HUES64 (cell line): ENCODE measurements at regions not wholly inside any gene's neighbourhood (a gene's known extent, or its start where the extent isn't known, plus 50 kb on each side); places are given as distances from the start of the nearest gene placed in this dataset.

Experiments
- H3K27ac ChIP-seq: 2 replicates; pipeline ENCODE4 v1.7.0; 2013; ENCODE audit warnings: low read depth, low read length, inconsistent platforms
- H3K27me3 ChIP-seq: 2 replicates; pipeline ENCODE4 v1.6.1; 2013; ENCODE audit warnings: mild to moderate bottlenecking, low read length; ENCODE audit not compliant: insufficient read depth
- H3K36me3 ChIP-seq: 2 replicates; pipeline ENCODE4 v1.6.1; 2013; ENCODE audit warnings: mild to moderate bottlenecking, low read length; ENCODE audit not compliant: insufficient read depth
- H3K4me1 ChIP-seq: 2 replicates; pipeline ENCODE4 v1.6.1; 2013; ENCODE audit warnings: mild to moderate bottlenecking, low read length, moderate library complexity; ENCODE audit not compliant: insufficient read depth
- H3K4me3 ChIP-seq: 2 replicates; pipeline ENCODE4 v1.5.1; 2013; ENCODE audit warnings: mild to moderate bottlenecking, low read length, moderate library complexity
- H3K9ac ChIP-seq: 2 replicates; pipeline ENCODE4 v1.6.1; 2013; ENCODE audit warnings: mild to moderate bottlenecking, low read depth, low read length
- H3K9me3 ChIP-seq: 2 replicates; pipeline ENCODE4 v1.6.1; 2013; ENCODE audit warnings: low read depth, low read length; ENCODE audit not compliant: insufficient read depth
- WGBS: fragments of 150-250, 120-280 bp; methylation state at CpG from one replicate; pipeline ENCODE4 v1.1.7; 2013; ENCODE audit warnings: missing lambda C conversion rate; 5-methylcytosine and 5-hydroxymethylcytosine counted together

GRCh38 chr9:8088477-8088876 is 288.9 kb upstream of the DMAC1 start:
- H3K36me3 ChIP-seq: no peaks in the 10 kb centered on the region
- no peaks in the 10 kb centered on the region for H3K9me3 ChIP-seq
- H3K4me1 ChIP-seq: no peaks in the 10 kb centered on the region
- no peak overlapping the region for H3K27ac ChIP-seq
- H3K9ac ChIP-seq: no peak overlapping the region
- H3K4me3 ChIP-seq: no peak overlapping the region
- H3K27me3 ChIP-seq: no peaks in the 10 kb centered on the region

DNA sequence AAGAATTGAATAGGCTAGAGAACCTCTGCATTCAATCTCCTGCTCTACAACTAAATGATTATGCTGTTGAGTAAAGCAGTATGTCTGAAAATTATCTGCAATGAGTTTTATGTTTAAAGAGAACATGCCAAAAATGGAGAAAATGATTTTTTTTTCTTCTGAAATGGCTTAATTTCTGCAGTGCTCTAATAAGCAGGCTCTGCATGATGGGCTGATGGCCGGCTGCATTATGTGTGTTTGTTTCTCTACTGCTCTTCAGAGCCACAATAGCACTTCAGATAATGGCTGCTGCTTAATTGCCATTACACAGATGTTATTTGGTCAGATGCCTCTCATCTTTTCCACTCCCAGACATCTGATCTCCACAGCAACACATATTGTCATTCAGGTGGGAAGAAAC is 286.4 kb upstream of the DMAC1 start:
- no peaks in the 10 kb centered on the region for H3K4me1 ChIP-seq
- H3K4me3 ChIP-seq: no peak overlapping the region
- H3K27ac ChIP-seq: no peak overlapping the region
- WGBS: 95% methylated on average over 1 of the region's 1 CpG
- H3K9me3 ChIP-seq: no peaks in the 10 kb centered on the region
- no peaks in the 10 kb centered on the region for H3K27me3 ChIP-seq
- no peaks in the 10 kb centered on the region for H3K36me3 ChIP-seq
- no peak overlapping the region for H3K9ac ChIP-seq

GRCh38 chr9:8078641-8079140 is 279.1 kb upstream of the DMAC1 start:
- Histone ChIP-seq H3K36me3 (no peaks in the 10 kb centered on the region), H3K4me3 (no peak overlapping the region), H3K27ac (no peak overlapping the region), H3K4me1 (no peaks in the 10 kb centered on the region), H3K27me3 (no peaks in the 10 kb centered on the region), H3K9me3 (no peaks in the 10 kb centered on the region), H3K9ac (no peak overlapping the region)
- 88% methylated on average over 7 of the region's 7 CpGs for WGBS

- Histone ChIP-seq H3K9me3 (no peaks in the 10 kb centered on the region), H3K4me1 (no peaks in the 10 kb centered on the region), H3K9ac (no peak overlapping the region), H3K36me3 (no peaks in the 10 kb centered on the region), H3K27ac (no peak overlapping the region), H3K27me3 (no peaks in the 10 kb centered on the region), H3K4me3 (no peak overlapping the region)
- WGBS: 83% methylated on average over 6 of the region's 6 CpGs
Measured at GRCh38 chr9:8074713-8075286, 275.2 kb upstream of the DMAC1 start.

GRCh38 chr9:8071445-8071798 is 271.8 kb upstream of the DMAC1 start:
- H3K4me3 ChIP-seq: no peak overlapping the region
- no peak overlapping the region for H3K9ac ChIP-seq
- no peak overlapping the region for H3K27ac ChIP-seq
- H3K4me1 ChIP-seq: no peaks in the 10 kb centered on the region
- H3K36me3 ChIP-seq: no peaks in the 10 kb centered on the region
- WGBS: 87% methylated on average over 3 of the region's 4 CpGs
- H3K9me3 ChIP-seq: no peaks in the 10 kb centered on the region
- H3K27me3 ChIP-seq: no peaks in the 10 kb centered on the region

DNA sequence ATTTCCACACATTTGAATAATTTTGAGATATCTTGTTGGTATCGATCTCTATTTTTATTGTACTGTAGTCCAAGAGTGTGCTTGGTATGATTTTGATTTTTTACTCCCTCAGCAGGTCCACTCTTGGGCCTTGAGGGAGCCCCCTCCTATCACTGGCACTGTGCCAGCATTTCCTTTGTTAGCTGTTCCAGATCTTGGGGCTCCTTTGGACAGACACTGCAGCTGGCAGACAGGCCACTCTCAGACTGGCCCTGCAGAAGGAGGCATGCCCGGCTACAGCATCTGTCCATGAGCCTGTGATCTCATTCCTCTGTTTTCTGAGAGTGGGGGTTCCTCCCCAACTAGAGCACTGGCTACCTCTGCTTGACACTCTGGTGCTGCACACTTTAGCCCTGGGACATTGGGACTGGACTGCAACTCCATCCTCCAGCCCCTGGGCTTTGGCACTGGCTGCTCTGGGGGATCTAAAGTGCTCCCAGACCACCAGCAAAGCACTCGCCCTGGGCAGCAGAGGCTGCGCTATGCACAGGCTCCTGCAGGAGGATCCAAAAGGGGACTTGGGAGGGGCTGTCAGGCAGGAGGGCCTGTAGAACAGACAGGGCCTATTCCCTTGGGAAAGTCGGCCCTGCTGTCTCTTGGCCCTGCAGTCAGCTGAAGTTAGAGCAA is 271.3 kb upstream of the DMAC1 start:
- Histone ChIP-seq H3K4me1 (no peaks in the 10 kb centered on the region), H3K9ac (no peak overlapping the region), H3K27ac (no peak overlapping the region), H3K27me3 (no peaks in the 10 kb centered on the region), H3K9me3 (no peaks in the 10 kb centered on the region), H3K36me3 (no peaks in the 10 kb centered on the region), H3K4me3 (no peak overlapping the region)
- WGBS: 77% methylated on average over 5 of the region's 5 CpGs

GRCh38 chr9:8062459-8062858 is 262.9 kb upstream of the DMAC1 start:
- 93% methylated on average over 5 of the region's 5 CpGs for WGBS

GRCh38 chr9:8053501-8053900 is 253.9 kb upstream of the DMAC1 start:
- Histone ChIP-seq H3K9me3 (no peaks in the 10 kb centered on the region; the same call in 1 of the 2 replicates), H3K4me3 (no peak overlapping the region), H3K4me1 (no peaks in the 10 kb centered on the region), H3K27ac (no peak overlapping the region), H3K27me3 (no peaks in the 10 kb centered on the region), H3K36me3 (no peaks in the 10 kb centered on the region), H3K9ac (no peak overlapping the region)
- 88% methylated on average over 4 of the region's 4 CpGs for WGBS

More at GRCh38 chr9:8062459-8062858, 262.9 kb upstream of the DMAC1 start:
- no peak overlapping the region for H3K27ac ChIP-seq
- no peaks in the 10 kb centered on the region for H3K27me3 ChIP-seq
- no peaks in the 10 kb centered on the region for H3K4me1 ChIP-seq
- no peak overlapping the region for H3K4me3 ChIP-seq
- H3K9ac ChIP-seq: no peak overlapping the region
- no peaks in the 10 kb centered on the region for H3K9me3 ChIP-seq
- no peaks in the 10 kb centered on the region for H3K36me3 ChIP-seq

GRCh38 chr9:8052991-8053390 is 253.4 kb upstream of the DMAC1 start:
- H3K36me3 ChIP-seq: no peaks in the 10 kb centered on the region
- no peaks in the 10 kb centered on the region; the same call in 1 of the 2 replicates for H3K9me3 ChIP-seq
- no peak overlapping the region for H3K9ac ChIP-seq
- H3K4me3 ChIP-seq: no peak overlapping the region
- no peaks in the 10 kb centered on the region for H3K4me1 ChIP-seq
- WGBS: 94% methylated on average over 3 of the region's 3 CpGs
- H3K27me3 ChIP-seq: no peaks in the 10 kb centered on the region
- H3K27ac ChIP-seq: no peak overlapping the region

DNA sequence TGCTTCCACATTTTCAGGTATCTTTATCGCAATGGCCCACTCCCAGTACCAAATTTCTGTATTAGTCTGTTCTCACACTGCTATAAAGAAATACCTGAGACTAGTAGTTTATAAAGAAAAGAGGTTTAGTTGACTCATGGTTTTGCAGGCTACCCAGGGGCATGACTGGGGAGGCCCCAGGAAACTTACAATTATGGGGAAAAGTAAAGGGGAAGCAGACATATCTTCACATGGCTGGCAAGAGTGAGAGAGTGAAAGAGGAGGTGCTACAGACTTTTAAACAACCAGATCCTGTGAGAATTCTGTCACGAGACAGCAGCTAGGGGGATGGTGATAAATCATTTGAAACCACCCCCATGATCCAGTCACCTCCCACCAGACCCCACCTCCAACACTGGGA is 238.2 kb upstream of the DMAC1 start:
- no peaks in the 10 kb centered on the region for H3K36me3 ChIP-seq
- 91% methylated on average over 1 of the region's 2 CpGs for WGBS
- H3K4me1 ChIP-seq: no peaks in the 10 kb centered on the region
- peaks cover 38% of the 10 kb centered on the region for H3K9me3 ChIP-seq
- no peak overlapping the region for H3K9ac ChIP-seq
- no peak overlapping the region for H3K27ac ChIP-seq
- no peak overlapping the region for H3K4me3 ChIP-seq
- no peaks in the 10 kb centered on the region for H3K27me3 ChIP-seq

DNA sequence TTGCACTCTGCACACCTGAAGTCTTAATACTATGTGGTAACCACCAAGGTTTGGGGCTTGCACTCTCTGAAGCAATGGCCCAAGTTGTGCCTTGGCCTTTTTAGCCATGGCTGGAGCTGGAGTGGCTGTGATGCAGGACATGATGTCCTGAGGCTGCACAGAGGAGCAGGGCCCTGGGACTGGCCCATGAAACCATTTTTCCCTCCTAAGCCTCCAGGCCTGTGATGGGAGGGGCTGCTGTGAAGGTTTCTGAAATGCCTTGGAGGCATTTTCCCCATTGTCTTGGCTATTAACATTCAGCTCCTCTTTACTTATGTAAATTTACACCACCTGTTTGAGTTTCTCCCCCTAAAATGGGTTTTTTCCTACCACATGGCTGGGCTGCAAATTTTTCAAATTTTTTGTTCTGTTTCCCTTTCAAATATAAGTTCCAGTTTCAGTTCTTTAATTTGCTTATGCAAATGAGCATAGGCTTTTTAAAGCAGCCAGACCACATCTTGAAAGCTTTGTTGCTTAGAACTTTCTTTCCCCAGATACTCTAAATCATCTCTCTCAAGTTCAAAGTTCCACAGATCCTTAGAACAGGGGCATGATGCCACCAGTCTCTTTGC is 237.4 kb upstream of the DMAC1 start:
- Histone ChIP-seq H3K9ac (no peak overlapping the region), H3K9me3 (peaks cover 38% of the 10 kb centered on the region), H3K27ac (no peak overlapping the region), H3K36me3 (no peaks in the 10 kb centered on the region), H3K4me3 (no peak overlapping the region), H3K4me1 (no peaks in the 10 kb centered on the region), H3K27me3 (no peaks in the 10 kb centered on the region)
